Stimulated activated CD4-positive, alpha-beta T cell treated with anti-CD3 and anti-CD28 coated beads, TNF-alpha, amount 100 ng/mL, for 24 hours (primary cell): ENCODE measurements at regions not wholly inside any gene's neighbourhood (a gene's known extent, or its start where the extent isn't known, plus 50 kb on each side); places are given as distances from the start of the nearest gene placed in this dataset.
"Not testable (repeated sequence)": the region's sequence is repeated elsewhere in the genome, so short reads cannot be mapped to it uniquely, and the experiment has no call there.

Experiments used
- DNase-seq, 3 experiments: peaks; one replicate each; pipeline ENCODE4 v3.0.0-alpha.2; 2020; ENCODE audit warnings: low read depth in 3 of 3

DNA sequence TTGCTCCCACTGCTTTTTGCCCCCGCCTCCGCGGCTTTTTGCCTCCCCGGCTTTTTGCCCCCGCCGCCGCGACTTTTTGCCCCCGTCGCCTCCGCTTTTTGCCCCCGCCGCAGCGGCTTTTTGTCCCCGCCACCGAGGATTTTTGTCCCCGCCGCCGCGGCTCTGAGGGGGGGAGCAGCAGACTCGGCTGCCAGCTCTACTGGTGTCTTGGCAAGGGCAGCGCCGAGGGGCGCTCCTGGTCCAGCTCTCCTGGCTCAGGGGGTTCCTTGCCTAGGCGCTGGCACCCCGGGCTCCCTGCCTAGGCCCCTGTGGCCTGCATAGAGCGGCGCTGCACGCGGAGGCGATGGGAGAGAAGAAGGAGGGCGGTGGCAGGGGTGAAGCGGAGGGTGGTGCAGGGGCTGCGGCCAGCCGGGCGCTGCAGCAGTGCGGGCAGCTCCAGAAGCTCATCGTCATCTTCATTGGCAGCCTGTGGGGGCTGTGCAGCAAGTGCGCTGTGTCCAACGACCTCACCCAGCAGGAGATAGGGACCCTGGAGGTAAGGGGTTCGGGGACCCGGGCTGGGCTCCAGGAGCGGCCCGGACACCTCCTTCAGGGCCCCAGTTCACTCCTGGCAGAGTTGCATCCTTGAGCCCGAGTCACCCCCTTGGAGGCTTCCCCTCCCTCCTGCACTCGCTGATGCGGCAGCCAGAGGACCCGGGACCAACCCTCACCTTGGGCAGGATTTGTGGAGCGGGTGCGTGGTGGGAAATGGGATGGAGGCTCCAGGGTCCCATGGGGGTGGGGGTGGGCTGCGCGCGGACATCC lies 642.4 kb downstream of the GOLGA6L6 start:
- no peak for DNase-seq

DNA sequence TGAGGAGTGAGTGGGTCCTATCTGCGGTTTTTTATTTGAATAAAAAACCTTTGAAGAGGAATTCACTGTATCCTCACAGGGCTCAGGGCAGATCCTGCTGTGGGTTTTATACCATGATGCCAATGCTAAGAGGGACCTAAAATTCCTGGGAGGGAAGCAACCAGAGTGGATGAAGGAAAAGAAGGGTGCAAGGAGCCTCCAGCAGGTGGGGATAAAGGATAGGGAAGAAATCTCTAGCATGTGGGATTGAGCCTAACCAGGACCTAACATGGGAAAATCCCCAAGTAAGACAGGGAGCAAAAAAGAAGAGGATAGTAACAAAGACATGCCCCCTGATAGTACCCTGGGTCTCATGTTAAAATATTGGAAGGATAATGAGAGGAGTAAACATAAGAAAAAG lies 652.8 kb downstream of the GOLGA6L6 start:
- DNase-seq: not testable (repeated sequence)

DNA sequence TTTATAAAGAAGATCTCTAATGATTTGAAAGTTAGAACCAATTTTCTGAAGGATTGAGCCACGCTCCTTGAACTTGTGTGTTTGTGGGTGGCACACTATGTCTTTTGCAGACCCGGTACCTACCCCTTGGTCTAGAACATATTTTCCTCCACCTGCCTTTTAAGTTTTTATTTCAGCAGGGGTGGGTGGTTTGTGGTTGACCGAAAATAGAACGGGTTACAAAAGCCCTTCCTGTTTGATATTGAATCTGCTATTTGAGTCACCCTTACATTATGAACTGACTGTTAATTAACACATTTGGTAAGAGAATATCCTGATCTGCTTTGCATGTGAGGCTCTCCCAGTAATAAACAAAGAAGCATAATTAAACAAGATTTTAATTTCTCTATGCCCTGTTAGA lies 697.5 kb downstream of the GOLGA6L6 start:
- DNase-seq: not testable (repeated sequence)
